Muscle layer of duodenum (tissue), 2 donors: ENCODE measurements at regions not wholly inside any gene's neighbourhood (a gene's known extent, or its start where the extent isn't known, plus 50 kb on each side); places are given as distances from the start of the nearest gene placed in this dataset.
"Not testable (repeated sequence)": the region's sequence is repeated elsewhere in the genome, so short reads cannot be mapped to it uniquely, and the experiment has no call there.

ENCODE experiments used
- H3K27ac ChIP-seq: one replicate; pipeline ENCODE4 v1.7.0; 2013; ENCODE audit warnings: mild to moderate bottlenecking, low read length
- H3K27me3 ChIP-seq: one replicate; pipeline ENCODE4 v1.7.0; 2013; ENCODE audit warnings: low read depth, mild to moderate bottlenecking, control low read depth, low read length
- H3K36me3 ChIP-seq, 2 donors: one replicate each; pipeline ENCODE4 v1.7.0; 2013; ENCODE audit warnings: low read length in 2 of 2, control low read depth in 1 of 2, mild to moderate bottlenecking in 1 of 2; ENCODE audit not compliant: insufficient read depth in 2 of 2, control insufficient read depth in 1 of 2
- H3K4me1 ChIP-seq, 2 donors: one replicate each; pipeline ENCODE4 v1.7.0; 2013; ENCODE audit warnings: low read length in 2 of 2, mild to moderate bottlenecking in 2 of 2, control low read depth in 1 of 2, moderate library complexity in 1 of 2; ENCODE audit not compliant: insufficient read depth in 2 of 2, control insufficient read depth in 1 of 2
- H3K4me3 ChIP-seq, 2 donors: one replicate each; pipeline ENCODE4 v1.7.0; 2013; ENCODE audit warnings: low read length in 2 of 2, low read depth in 1 of 2, mild to moderate bottlenecking in 1 of 2
- H3K9me3 ChIP-seq, 2 donors: one replicate each; pipeline ENCODE4 v1.7.0; 2013; ENCODE audit warnings: low read length in 2 of 2, control low read depth in 1 of 2, mild to moderate bottlenecking in 1 of 2; ENCODE audit not compliant: control insufficient read depth in 1 of 2
- donor health status: healthy.

- Histone ChIP-seq H3K36me3 (no peaks in the 10 kb centered on the region), H3K4me3 (no peak overlapping the region), H3K9me3 (no peaks in the 10 kb centered on the region), H3K27ac (no peak overlapping the region), H3K4me1 (no peaks in the 10 kb centered on the region), H3K27me3 (no peaks in the 10 kb centered on the region)
Measured at GRCh38 chr3:117047951-117048705, 338.5 kb downstream of the TUSC7 start.

GRCh38 chr3:117052395-117052794 lies 342.8 kb downstream of the TUSC7 start:
- no peaks in the 10 kb centered on the region for H3K36me3 ChIP-seq
- H3K27ac ChIP-seq: no peak overlapping the region
- no peaks in the 10 kb centered on the region for H3K9me3 ChIP-seq

GRCh38 chr3:117054556-117054955 lies 345.0 kb downstream of the TUSC7 start:
- Histone ChIP-seq H3K27ac (no peak overlapping the region), H3K4me1 (no peaks in the 10 kb centered on the region), H3K4me3 (no peak overlapping the region), H3K27me3 (no peaks in the 10 kb centered on the region), H3K9me3 (no peaks in the 10 kb centered on the region), H3K36me3 (no peaks in the 10 kb centered on the region)

More at GRCh38 chr3:117052395-117052794, 342.8 kb downstream of the TUSC7 start:
- Histone ChIP-seq H3K27me3 (no peaks in the 10 kb centered on the region), H3K4me1 (no peaks in the 10 kb centered on the region), H3K4me3 (no peak overlapping the region)

GRCh38 chr3:117056946-117057345 lies 347.4 kb downstream of the TUSC7 start:
- H3K27me3 ChIP-seq, H3K9me3 ChIP-seq, H3K27ac ChIP-seq, H3K36me3 ChIP-seq, H3K4me1 ChIP-seq, H3K4me3 ChIP-seq: not testable (repeated sequence)

- no peak overlapping the region for H3K4me3 ChIP-seq
- H3K27me3 ChIP-seq: no peaks in the 10 kb centered on the region
- no peaks in the 10 kb centered on the region for H3K36me3 ChIP-seq
- no peak overlapping the region for H3K27ac ChIP-seq
- peaks cover 0 to 3% of the 10 kb centered on the region in 2 donors for H3K4me1 ChIP-seq
- H3K9me3 ChIP-seq: no peaks in the 10 kb centered on the region
Measured at GRCh38 chr3:117059067-117059955, 349.7 kb downstream of the TUSC7 start.

GRCh38 chr3:117059956-117060270 lies 350.3 kb downstream of the TUSC7 start:
- Histone ChIP-seq H3K9me3 (no peaks in the 10 kb centered on the region), H3K36me3 (no peaks in the 10 kb centered on the region), H3K27me3 (no peaks in the 10 kb centered on the region), H3K4me1 (peaks cover 0 to 3% of the 10 kb centered on the region in 2 donors), H3K4me3 (no peak overlapping the region), H3K27ac (no peak overlapping the region)

- no peaks in the 10 kb centered on the region for H3K36me3 ChIP-seq
- peaks cover 0 to 3% of the 10 kb centered on the region in 2 donors for H3K4me1 ChIP-seq
- no peaks in the 10 kb centered on the region for H3K9me3 ChIP-seq
- no peaks in the 10 kb centered on the region for H3K27me3 ChIP-seq
- no peak overlapping the region for H3K4me3 ChIP-seq
- H3K27ac ChIP-seq: no peak overlapping the region
Measured at GRCh38 chr3:117063930-117064329, 354.4 kb downstream of the TUSC7 start.

- Histone ChIP-seq H3K4me1 (no peaks in the 10 kb centered on the region), H3K4me3 (no peak overlapping the region), H3K27me3 (no peaks in the 10 kb centered on the region), H3K36me3 (no peaks in the 10 kb centered on the region), H3K27ac (no peak overlapping the region), H3K9me3 (no peaks in the 10 kb centered on the region)
Measured at GRCh38 chr3:117068301-117068700, 358.7 kb downstream of the TUSC7 start.

- Histone ChIP-seq H3K4me1 (no peaks in the 10 kb centered on the region), H3K36me3 (no peaks in the 10 kb centered on the region), H3K27ac (no peak overlapping the region), H3K27me3 (no peaks in the 10 kb centered on the region), H3K4me3 (no peak overlapping the region), H3K9me3 (no peaks in the 10 kb centered on the region)
Measured at GRCh38 chr3:117074826-117075225, 365.2 kb downstream of the TUSC7 start.

GRCh38 chr3:117079997-117080396 lies 370.4 kb downstream of the TUSC7 start:
- Histone ChIP-seq H3K27ac (no peak overlapping the region), H3K4me3 (no peak overlapping the region), H3K36me3 (no peaks in the 10 kb centered on the region), H3K9me3 (no peaks in the 10 kb centered on the region), H3K27me3 (no peaks in the 10 kb centered on the region), H3K4me1 (no peaks in the 10 kb centered on the region)

- no peaks in the 10 kb centered on the region for H3K9me3 ChIP-seq
- H3K27ac ChIP-seq: no peak overlapping the region
- H3K4me3 ChIP-seq: no peak overlapping the region
- H3K4me1 ChIP-seq: no peaks in the 10 kb centered on the region
- no peaks in the 10 kb centered on the region for H3K27me3 ChIP-seq
- H3K36me3 ChIP-seq: no peaks in the 10 kb centered on the region
Measured at GRCh38 chr3:117080872-117081271, 371.3 kb downstream of the TUSC7 start.
